ENCODE measurements at regions not wholly inside any gene's neighbourhood (a gene's known extent, or its start where the extent isn't known, plus 50 kb on each side); places are given as distances from the start of the nearest gene placed in this dataset.

DNA sequence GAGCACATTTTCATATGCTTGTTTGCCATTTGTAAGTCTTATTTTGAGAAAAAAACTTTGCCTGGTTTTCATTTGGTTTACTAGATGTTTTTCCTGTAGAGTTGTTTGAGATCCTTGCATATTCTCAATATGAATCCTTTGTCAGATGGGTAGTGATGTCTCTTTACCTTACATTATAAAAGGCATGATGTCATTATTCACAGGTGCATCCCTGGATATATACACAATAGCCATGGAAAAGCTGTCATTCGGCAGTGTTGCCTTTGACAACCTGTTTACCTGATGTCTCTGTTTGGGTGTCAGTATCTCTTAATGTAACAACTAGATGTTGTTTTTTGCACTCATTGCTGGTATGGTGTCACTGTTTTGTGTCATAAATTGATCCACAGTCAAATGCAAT is 58.8 kb upstream of the MAL start:
- H3K9me3 ChIP-seq (replicated peaks in 1 of 3), result no peaks in the 10 kb centered on the region
- no peaks in the 10 kb centered on the region for H3K4me1 ChIP-seq (replicated peaks in 1 of 2)
- H3K4me3 ChIP-seq, result no peak overlapping the region
- no peak for DNase-seq
- 61 to 100% (median 72%) methylated on average over 1 of the region's 1 CpG for whole genome bisulfite sequencing, 4 donors
- no peak overlapping the region for H3K27ac ChIP-seq
- H3K27me3 ChIP-seq, result no peaks in the 10 kb centered on the region
- no peak for TF ChIP-seq CTCF (IDR thresholded peaks at IDR 0.05)
- TF ChIP-seq POLR2A (IDR thresholded peaks at IDR 0.05), result no peak
- intact Hi-C loops (cut with DNase I), result no loop called here
- no peaks in the 10 kb centered on the region for H3K36me3 ChIP-seq (replicated peaks in 1 of 2)

GRCh38 chr2:94970353-94970752 is 55.2 kb upstream of the MAL start:
- no peaks in the 10 kb centered on the region for H3K9me3 ChIP-seq (replicated peaks in 1 of 3)
- no peak for DNase-seq
- H3K36me3 ChIP-seq (replicated peaks in 1 of 2), result no peaks in the 10 kb centered on the region
- H3K4me1 ChIP-seq (replicated peaks in 1 of 2), result no peaks in the 10 kb centered on the region
- TF ChIP-seq CTCF (IDR thresholded peaks at IDR 0.05) (no peak), POLR2A (IDR thresholded peaks at IDR 0.05) (no peak)
- WGBS, 4 donors, result 57 to 64% (median 62%) methylated on average over 4 of the region's 4 CpGs
- H3K4me3 ChIP-seq, result no peak overlapping the region
- intact Hi-C loops (cut with DNase I), result no loop called here
- no peak overlapping the region for H3K27ac ChIP-seq
- peaks cover 4% of the 10 kb centered on the region for H3K27me3 ChIP-seq

Measured in adrenal gland (tissue), 9 donors.